GM12875 (cell line): ENCODE measurements at regions not wholly inside any gene's neighbourhood (a gene's known extent, or its start where the extent isn't known, plus 50 kb on each side); places are given as distances from the start of the nearest gene placed in this dataset.

ENCODE experiments used
- H3K4me3 ChIP-seq: one replicate; pipeline ENCODE4 v1.5.1; 2011; ENCODE audit warnings: low read depth, low read length, control low read depth
- CTCF ChIP-seq: IDR thresholded peaks from 2 replicates; pipeline ENCODE4 v1.5.1; 2011; ENCODE audit warnings: low read depth, mild to moderate bottlenecking, control low read depth, inconsistent platforms, low read length, moderate library complexity, borderline replicate concordance; ENCODE audit not compliant: insufficient read depth

DNA sequence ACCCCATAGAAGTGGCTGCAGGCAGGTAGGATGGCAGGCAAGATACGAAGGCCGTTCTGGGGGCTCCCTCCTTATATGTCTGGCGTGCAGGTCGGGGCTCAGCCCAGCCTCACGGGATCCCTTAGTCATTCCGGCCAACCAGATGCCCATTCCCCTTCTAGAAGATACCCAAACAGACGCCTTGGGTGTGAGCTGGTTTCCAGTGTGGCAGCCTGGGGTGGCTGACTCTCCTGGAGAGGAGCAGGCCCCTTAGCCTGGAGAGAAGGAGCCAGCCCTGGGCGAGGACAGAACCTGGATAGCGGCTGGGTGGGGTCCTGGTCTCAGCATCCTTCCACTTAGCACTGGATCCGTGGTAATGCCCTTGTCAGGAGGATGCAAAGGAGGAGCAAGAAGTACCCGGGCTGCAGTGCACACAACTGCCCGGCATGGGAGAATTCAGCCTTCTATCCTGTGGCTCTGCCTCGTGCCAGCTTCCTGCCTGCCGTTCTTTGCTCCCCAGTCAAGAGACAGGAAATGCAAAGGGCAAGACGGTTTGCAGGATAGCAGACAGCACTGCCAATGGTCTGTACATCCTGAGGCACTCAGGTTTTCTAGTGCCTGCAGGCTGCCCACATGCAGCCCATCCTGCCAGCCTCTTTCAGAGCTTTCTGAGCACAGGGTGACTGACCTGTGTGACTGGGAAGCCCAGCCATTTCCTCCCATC, 56.7 kb upstream of the WASF3 start:
- H3K4me3 ChIP-seq: no peak overlapping the region
- TF ChIP-seq CTCF: no peak

- no peak overlapping the region for H3K4me3 ChIP-seq
- no peak for TF ChIP-seq CTCF
Observed at GRCh38 chr13:26501641-26502040, 55.8 kb upstream of the WASF3 start.

DNA sequence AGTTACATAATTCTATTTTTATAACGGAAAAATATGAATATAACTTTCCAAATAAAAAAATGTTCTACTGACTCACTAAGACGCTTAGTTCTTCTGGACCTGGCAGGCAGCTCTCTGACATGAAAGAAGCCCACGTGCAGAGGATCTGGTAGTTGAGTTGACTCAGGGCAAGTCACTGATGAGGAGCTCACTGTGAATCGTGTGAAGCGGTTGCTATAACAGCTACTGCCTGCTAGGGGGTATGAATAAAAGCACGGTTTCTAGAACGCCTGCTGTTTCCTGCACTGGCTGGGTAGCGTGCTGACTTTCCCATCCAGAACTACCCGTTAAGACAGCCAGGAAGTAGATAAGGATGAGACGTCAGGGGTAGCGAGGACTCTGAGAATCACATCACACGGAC, 54.7 kb upstream of the WASF3 start:
- TF ChIP-seq CTCF: no peak
- no peak overlapping the region for H3K4me3 ChIP-seq

GRCh38 chr13:26503826-26504594, 53.5 kb upstream of the WASF3 start:
- no peak for TF ChIP-seq CTCF
- H3K4me3 ChIP-seq: no peak overlapping the region
